WI38 (cell line): ENCODE measurements at regions not wholly inside any gene's neighbourhood (a gene's known extent, or its start where the extent isn't known, plus 50 kb on each side); places are given as distances from the start of the nearest gene placed in this dataset.
"Not testable (repeated sequence)": the region's sequence is repeated elsewhere in the genome, so short reads cannot be mapped to it uniquely, and the experiment has no call there.

ENCODE experiments used
- H3K4me3 ChIP-seq: 2 replicates; pipeline ENCODE4 v1.5.1; 2011; ENCODE audit warnings: low read depth, mild to moderate bottlenecking, control low read depth, low read length
- TF ChIP-seq, protein P1 (sequence below): IDR thresholded peaks from 2 replicates; pipeline ENCODE4 v1.5.1; 2012; ENCODE audit warnings: low read depth, mild to moderate bottlenecking, control low read depth, low read length

DNA sequence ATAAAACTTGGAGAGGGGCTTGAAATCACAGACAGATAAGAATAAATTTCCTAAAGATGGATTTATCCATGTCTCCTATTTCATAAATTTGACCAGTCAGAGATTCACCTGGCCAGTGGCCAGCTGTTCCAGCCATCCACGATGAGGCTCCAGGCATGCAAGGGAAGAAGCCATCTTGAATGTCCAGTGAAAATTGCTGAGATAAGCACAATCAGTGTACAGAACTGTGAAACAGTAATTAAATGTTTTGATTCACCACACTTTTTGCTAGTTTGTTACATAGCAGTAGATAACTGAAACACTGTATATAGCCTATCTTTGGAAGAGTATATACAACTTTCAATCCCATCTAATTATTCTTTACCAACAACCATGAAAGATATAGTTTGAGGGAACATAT is 163.5 kb downstream of the HINT1 start:
- no peak overlapping the region for H3K4me3 ChIP-seq
- TF ChIP-seq, protein P1, sequence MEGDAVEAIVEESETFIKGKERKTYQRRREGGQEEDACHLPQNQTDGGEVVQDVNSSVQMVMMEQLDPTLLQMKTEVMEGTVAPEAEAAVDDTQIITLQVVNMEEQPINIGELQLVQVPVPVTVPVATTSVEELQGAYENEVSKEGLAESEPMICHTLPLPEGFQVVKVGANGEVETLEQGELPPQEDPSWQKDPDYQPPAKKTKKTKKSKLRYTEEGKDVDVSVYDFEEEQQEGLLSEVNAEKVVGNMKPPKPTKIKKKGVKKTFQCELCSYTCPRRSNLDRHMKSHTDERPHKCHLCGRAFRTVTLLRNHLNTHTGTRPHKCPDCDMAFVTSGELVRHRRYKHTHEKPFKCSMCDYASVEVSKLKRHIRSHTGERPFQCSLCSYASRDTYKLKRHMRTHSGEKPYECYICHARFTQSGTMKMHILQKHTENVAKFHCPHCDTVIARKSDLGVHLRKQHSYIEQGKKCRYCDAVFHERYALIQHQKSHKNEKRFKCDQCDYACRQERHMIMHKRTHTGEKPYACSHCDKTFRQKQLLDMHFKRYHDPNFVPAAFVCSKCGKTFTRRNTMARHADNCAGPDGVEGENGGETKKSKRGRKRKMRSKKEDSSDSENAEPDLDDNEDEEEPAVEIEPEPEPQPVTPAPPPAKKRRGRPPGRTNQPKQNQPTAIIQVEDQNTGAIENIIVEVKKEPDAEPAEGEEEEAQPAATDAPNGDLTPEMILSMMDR: no peak

DNA sequence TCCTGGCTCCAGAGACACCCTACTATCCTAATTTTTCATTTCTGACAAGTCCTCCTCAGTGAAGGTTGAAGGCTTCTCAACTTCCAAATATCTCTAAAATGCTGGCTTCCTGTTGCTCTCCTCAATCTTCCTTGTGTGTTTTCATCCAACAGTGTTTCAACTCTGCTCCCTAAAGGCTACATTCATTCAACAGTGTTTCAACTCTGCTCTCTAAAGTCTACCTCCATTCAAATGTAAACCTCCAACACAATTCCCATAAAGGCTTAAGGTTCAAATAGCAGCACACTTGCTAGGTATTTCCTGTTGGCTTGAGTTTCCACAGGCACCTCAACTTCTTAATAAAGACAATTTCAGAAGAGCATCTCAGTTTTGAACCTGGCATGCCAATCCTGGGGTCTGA is 164.8 kb downstream of the HINT1 start:
- H3K4me3 ChIP-seq: no peak overlapping the region
- TF ChIP-seq, protein P1: no peak

DNA sequence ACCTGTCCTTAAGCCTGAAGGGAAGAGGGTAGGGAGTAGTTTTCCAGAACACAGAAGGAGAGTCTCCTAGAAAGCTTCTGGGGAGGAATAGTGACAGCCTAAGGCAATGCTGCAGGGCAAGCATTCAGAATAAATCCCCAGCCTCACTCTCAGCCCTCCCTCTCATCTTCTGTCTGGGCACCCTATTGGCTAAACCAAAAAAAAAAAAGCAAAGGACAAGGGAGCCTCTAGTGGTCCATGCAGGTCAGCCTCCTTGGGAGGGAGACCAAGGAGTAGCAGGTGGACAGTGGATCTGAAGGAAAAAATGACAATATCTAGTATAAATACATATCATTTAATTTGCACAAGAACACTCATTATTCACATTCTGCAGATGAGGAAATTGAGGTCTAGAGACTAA is 168.3 kb downstream of the HINT1 start:
- H3K4me3 ChIP-seq: not testable (repeated sequence)

DNA sequence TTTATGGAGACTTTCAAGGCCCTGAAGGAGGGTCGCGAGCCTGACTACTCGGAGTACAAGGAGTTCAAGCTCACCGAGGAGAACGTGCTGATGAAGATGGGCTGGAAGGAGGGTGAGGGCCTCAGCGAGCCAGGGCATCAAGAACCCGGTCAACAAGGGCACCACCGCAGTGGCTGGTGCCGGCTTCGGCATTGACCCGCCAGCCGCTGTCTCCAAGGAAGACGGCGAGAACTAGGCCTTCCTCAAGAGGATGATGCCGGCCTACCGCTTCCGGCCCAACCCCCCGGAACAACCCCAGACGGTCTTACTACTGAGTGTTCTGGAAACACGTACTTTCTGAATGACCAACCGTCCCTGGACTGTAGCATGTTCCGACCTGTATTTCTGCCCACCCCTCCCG is 169.2 kb downstream of the HINT1 start:
- no peak overlapping the region for H3K4me3 ChIP-seq
- TF ChIP-seq, protein P1: no peak

DNA sequence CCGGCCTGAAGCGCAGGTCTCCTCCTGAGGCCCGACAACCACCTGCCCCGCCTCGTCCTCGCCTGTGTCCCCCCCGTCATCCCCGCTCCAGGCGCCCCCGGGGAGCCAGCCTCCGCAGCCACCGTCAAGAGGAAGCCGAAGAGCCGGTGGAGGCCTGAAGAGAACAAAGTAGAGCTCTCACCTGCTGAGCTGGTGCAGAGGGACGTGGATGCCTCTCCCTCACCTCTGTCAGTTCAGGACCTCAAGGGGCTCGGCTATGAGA is 169.9 kb downstream of the HINT1 start:
- no peak overlapping the region for H3K4me3 ChIP-seq
- TF ChIP-seq, protein P1: no peak

DNA sequence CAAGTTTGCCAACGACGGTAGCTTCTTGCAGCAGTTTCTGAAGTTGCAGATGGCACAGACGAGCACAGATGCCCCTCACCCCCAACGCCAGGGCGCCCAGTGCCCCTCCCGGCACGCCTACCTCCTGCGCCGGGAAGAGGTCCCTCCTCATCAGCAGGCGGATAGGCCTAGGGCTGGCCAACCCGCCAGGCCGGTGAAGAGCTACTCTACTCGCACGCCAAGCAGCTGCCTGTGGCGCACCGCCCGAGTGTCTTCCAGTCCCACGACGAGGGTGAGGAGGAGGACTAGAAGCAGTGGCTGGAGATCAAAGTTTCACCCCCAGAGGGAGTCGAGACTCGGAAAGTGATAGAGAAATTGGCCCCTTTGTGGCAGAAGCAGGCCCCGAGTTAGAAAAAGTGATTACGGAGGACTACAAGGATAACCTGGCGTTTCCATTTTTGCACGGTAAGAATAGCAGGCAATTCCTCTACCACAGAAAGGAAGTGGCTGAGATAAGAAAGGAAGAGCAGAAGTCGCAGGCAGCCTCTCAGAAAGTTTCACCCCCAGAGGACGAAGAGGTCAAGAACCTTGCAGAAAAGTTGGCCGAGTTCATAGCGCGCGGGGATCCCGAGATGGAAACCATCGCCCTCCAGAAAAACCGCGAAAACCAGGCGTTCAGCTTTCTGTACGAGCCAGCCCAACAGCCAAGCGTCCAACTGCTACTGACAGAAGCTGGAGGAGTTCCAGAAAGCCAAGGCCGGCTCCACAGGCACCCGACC is 170.4 kb downstream of the HINT1 start:
- TF ChIP-seq, protein P1: no peak
- H3K4me3 ChIP-seq: no peak overlapping the region

DNA sequence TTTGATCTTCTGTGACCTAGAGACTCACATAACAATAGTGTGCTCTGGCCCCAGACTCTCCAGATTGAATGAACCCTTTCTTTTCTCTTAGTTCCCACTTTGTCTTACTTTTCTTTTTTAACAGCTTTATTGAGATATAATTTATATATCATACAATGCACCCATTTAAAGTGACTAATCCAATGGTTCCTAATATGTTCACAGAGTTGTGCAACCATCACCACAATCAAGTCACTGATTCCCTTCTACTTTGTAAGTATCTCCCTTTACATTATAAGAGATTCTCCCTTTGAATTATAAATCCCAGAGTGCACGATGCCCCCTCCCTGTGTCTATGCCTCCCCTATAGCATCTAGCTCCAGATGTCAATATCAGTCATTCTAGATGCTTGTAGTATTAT is 172.4 kb downstream of the HINT1 start:
- TF ChIP-seq, protein P1: no peak
- no peak overlapping the region for H3K4me3 ChIP-seq

DNA sequence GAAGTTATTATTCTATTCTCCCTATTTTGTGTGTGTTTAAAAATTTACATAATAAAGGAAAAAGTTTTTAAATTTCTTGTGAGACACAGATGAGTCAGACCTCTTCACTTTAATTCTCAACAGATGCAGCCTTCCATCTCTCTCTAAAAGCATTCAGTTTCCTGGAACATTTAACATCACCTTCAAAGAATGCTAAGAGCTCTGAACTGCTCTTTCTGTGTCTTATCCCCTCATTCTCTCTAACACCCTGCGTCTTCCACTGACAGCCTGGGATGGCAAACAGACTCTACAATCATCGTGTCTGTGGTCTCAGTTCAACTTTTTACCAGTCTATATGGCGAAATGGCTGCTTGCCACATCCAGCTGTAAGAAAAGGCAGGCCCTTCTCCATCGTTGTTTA is 173.0 kb downstream of the HINT1 start:
- H3K4me3 ChIP-seq: no peak overlapping the region
- TF ChIP-seq, protein P1: no peak
